PC-9 (cell line): ENCODE measurements at regions not wholly inside any gene's neighbourhood (a gene's known extent, or its start where the extent isn't known, plus 50 kb on each side); places are given as distances from the start of the nearest gene placed in this dataset.

ENCODE experiments used
- BruUV-seq: library from RNA; stranded (reverse); fragments of 400-500 nt; replicated peaks from 2 replicates; lab custom pipeline; 2021; lab: Mats Ljungman, UMichigan
- CTCF ChIA-PET: fragments of 300-600 bp; sonication (Branson Sonifier 250); formaldehyde crosslinking; loops from one replicate; lab custom pipeline; 2022; ENCODE audit warnings: antibody characterized with exemption; lab: Charles Lee
- POLR2A ChIA-PET: fragments of 300-600 bp; sonication (Branson Sonifier 250); formaldehyde crosslinking; loops from one replicate; lab custom pipeline; 2022; ENCODE audit warnings: antibody characterized with exemption; ENCODE audit not compliant: unreplicated experiment; lab: Charles Lee
- DNase-seq, 2 experiments: peaks; one replicate each; pipeline versions ENCODE4 v3.0.0 to v3.0.0-alpha.2; 2015 to 2022; ENCODE audit warnings: mixed read lengths in 1 of 2
- H2AFZ ChIP-seq: fragments of 200-600 bp; sonication (generic); 2 replicates; pipeline ENCODE4 v1.8.1; 2017; ENCODE audit warnings: antibody characterized with exemption
- H3F3A ChIP-seq: fragments of 200-600 bp; sonication (generic); 2 replicates; pipeline ENCODE4 v1.8.1; 2017; ENCODE audit warnings: antibody characterized with exemption, mild to moderate bottlenecking, low read depth; ENCODE audit not compliant: insufficient read depth
- H3K27ac ChIP-seq: fragments of 200-600 bp; sonication (generic); 2 replicates; pipeline ENCODE4 v1.6.1; 2016; ENCODE audit warnings: mixed run types
- H3K27me3 ChIP-seq: fragments of 200-600 bp; sonication (generic); 2 replicates; pipeline ENCODE4 v1.6.1; 2016; ENCODE audit warnings: low read depth, mixed run types; ENCODE audit not compliant: insufficient read depth
- H3K36me3 ChIP-seq: fragments of 200-600 bp; sonication (generic); 2 replicates; pipeline ENCODE4 v1.6.1; 2016; ENCODE audit warnings: low read depth, mixed run types
- H3K4me1 ChIP-seq: fragments of 200-600 bp; sonication (generic); replicated peaks from 2 replicates; pipeline ENCODE4 v1.6.1; 2016; ENCODE audit warnings: mixed run types; ENCODE audit not compliant: insufficient read depth
- H3K4me2 ChIP-seq: fragments of 200-600 bp; sonication (generic); 2 replicates; pipeline ENCODE4 v1.6.1; 2017; ENCODE audit warnings: mixed run types
- H3K4me3 ChIP-seq: fragments of 200-600 bp; sonication (generic); 2 replicates; pipeline ENCODE4 v1.6.1; 2016; ENCODE audit warnings: mixed run types
- H3K79me2 ChIP-seq: fragments of 200-600 bp; sonication (generic); 2 replicates; pipeline ENCODE4 v1.6.1; 2017; ENCODE audit warnings: low read depth, mixed run types
- H3K9me2 ChIP-seq: fragments of 200-600 bp; sonication (generic); 2 replicates; pipeline ENCODE4 v1.8.1; 2017; ENCODE audit warnings: mild to moderate bottlenecking; ENCODE audit not compliant: insufficient read depth
- H3K9me3 ChIP-seq: fragments of 200-600 bp; sonication (generic); 2 replicates; pipeline ENCODE4 v1.8.1; 2016; ENCODE audit warnings: low read depth; ENCODE audit not compliant: insufficient read depth
- H4K20me1 ChIP-seq: fragments of 200-600 bp; sonication (generic); 2 replicates; pipeline ENCODE4 v1.8.1; 2017; ENCODE audit not compliant: insufficient read depth
- EZH2 ChIP-seq: fragments of 200-600 bp; sonication (generic); IDR thresholded peaks from 2 replicates; pipeline ENCODE4 v1.8.0; 2017; ENCODE audit warnings: antibody characterized with exemption, low read depth
- intact Hi-C: fragments of 100-400 bp; cut with micrococcal nuclease; formaldehyde crosslinking; loops from one replicate; pipeline ENCODE4 v1.10.0; 2022; ENCODE audit not compliant: unreplicated experiment
- TF ChIP-seq, protein P1 (sequence below): fragments of 200-600 bp; sonication (generic); conservative IDR thresholded peaks from 2 replicates; pipeline ENCODE4 v1.6.1; 2017; ENCODE audit warnings: mixed run types, antibody characterized with exemption, mild to moderate bottlenecking, moderate library complexity

DNA sequence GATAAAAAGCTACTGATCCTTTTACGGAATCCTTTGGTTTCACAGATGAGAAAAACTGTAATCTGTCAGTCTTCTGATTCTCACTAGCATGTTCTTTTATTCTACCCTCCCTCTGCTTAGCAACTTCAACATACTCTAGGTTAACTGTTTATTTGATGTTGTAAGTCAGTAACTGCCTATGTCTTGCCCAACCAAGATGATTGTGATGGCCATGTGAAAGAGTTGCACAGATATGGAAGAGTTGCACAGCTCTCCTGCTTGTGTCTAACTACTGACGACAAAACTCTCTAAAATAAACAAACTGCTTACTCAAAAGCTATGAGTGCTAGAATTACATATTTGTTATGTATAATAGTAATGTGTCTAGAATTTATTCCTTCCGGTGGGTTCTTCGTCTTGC lies 227.3 kb upstream of the DAB2 start:
- H3K27me3 ChIP-seq = no peaks in the 10 kb centered on the region
- no peaks in the 10 kb centered on the region for H4K20me1 ChIP-seq
- H3K27ac ChIP-seq = no peak overlapping the region
- H3K4me3 ChIP-seq = no peak overlapping the region
- H3K36me3 ChIP-seq = no peaks in the 10 kb centered on the region
- no TSS peak for BruUV-seq
- ChIA-PET CTCF (no interaction called here), POLR2A (no interaction called here)
- no peak overlapping the region for H3K4me2 ChIP-seq
- no peak for TF ChIP-seq EZH2
- TF ChIP-seq, protein P1, sequence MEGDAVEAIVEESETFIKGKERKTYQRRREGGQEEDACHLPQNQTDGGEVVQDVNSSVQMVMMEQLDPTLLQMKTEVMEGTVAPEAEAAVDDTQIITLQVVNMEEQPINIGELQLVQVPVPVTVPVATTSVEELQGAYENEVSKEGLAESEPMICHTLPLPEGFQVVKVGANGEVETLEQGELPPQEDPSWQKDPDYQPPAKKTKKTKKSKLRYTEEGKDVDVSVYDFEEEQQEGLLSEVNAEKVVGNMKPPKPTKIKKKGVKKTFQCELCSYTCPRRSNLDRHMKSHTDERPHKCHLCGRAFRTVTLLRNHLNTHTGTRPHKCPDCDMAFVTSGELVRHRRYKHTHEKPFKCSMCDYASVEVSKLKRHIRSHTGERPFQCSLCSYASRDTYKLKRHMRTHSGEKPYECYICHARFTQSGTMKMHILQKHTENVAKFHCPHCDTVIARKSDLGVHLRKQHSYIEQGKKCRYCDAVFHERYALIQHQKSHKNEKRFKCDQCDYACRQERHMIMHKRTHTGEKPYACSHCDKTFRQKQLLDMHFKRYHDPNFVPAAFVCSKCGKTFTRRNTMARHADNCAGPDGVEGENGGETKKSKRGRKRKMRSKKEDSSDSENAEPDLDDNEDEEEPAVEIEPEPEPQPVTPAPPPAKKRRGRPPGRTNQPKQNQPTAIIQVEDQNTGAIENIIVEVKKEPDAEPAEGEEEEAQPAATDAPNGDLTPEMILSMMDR = no peak
- H2AFZ ChIP-seq = no peak overlapping the region
- DNase-seq = no peak
- H3K4me1 ChIP-seq = 0 out of 2 replicates have a peak, but pooled peaks cover 4% of the 10 kb centered on the region
- no peaks in the 10 kb centered on the region; the same call in 1 of the 2 replicates for H3K9me3 ChIP-seq
- no peaks in the 10 kb centered on the region for H3K9me2 ChIP-seq
- H3K79me2 ChIP-seq = no peaks in the 10 kb centered on the region
- intact Hi-C loops = no loop called here
- no peaks in the 10 kb centered on the region for H3F3A ChIP-seq

DNA sequence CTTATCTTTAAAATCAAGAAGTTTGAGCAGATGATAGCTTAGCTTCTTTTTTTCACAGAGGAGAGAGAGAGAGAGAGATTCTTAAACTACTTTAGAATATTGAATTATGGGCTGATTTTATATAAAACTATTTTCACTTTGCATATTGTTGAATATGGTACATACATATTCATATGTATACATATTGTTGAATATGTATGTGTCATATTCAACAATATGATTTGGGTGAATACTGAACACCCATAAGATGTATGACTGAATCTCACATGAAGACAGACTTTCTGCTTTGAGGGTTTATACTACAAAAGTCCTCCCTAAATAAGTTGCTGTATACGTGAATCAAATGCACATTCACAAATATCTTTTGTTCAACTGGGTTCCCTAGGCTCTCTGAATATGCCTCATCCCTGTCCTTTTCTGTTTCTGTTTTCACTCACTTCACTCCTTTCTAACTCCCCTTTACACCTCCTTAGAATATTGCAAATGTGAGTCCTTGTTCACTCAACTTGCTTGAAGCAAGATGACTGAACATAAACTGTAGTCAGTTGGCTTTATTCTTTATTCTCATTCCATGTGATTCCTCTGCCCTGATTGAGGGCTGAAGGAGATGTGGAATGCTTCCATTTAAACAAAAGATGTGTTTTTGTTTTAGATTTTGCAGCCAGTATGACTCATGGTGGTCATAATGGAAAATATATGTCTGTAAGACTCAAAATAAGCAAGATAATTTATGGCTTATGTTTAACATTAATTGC lies 225.4 kb upstream of the DAB2 start:
- DNase-seq = no peak
- no TSS peak for BruUV-seq
- intact Hi-C loops = no loop called here
- Histone ChIP-seq H3K9me3 (no peaks in the 10 kb centered on the region; the same call in 1 of the 2 replicates), H3K9me2 (no peaks in the 10 kb centered on the region), H2AFZ (no peak overlapping the region), H3K79me2 (no peaks in the 10 kb centered on the region), H3K36me3 (no peaks in the 10 kb centered on the region), H3K4me1 (0 out of 2 replicates have a peak, but pooled peaks cover 4% of the 10 kb centered on the region), H3K27ac (no peak overlapping the region), H3K27me3 (no peaks in the 10 kb centered on the region), H3K4me3 (no peak overlapping the region), H4K20me1 (no peaks in the 10 kb centered on the region), H3F3A (no peaks in the 10 kb centered on the region), H3K4me2 (no peak overlapping the region)
- TF ChIP-seq, protein P1 = no peak
- TF ChIP-seq EZH2 = no peak
- CTCF ChIA-PET = no interaction called here
- POLR2A ChIA-PET = interaction anchor here (0.6 kb wide), 1 partner anchor 1039 kb away, joined by 8 read pairs; no protein-coding TSS in a partner anchor

DNA sequence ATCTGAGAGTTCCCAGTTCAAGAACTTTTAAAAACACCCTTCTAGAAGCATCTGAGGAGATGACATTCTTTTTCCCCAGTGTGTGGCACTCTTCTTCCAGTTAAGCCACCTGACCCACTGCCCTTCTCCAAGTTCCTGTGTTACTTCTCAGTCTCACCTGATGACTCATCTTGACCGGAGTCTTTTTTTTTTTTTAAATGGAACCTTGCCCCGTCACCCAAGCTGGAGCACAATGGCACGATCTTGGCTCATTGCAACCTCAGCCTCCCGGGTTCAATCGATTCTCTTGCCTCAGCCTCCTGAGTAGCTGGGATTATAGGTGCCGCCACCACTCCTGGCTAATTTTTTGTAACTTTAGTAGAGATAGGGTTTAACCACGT lies 224.1 kb upstream of the DAB2 start:
- no TSS peak for BruUV-seq
- H3K4me2 ChIP-seq = no peak overlapping the region
- H3K36me3 ChIP-seq = no peaks in the 10 kb centered on the region
- H3K27me3 ChIP-seq = no peaks in the 10 kb centered on the region
- no peaks in the 10 kb centered on the region for H4K20me1 ChIP-seq
- no peaks in the 10 kb centered on the region for H3K79me2 ChIP-seq
- TF ChIP-seq EZH2 = no peak
- TF ChIP-seq, protein P1 = no peak
- CTCF ChIA-PET = interaction anchor here (0.6 to 0.7 kb wide), 5 partner anchors 550 to 1852 kb away, joined by 4 to 9 read pairs (median 6); no protein-coding TSS in a partner anchor
- H3K27ac ChIP-seq = no peak overlapping the region
- H3K4me3 ChIP-seq = no peak overlapping the region
- POLR2A ChIA-PET = interaction anchor here (0.9 kb wide), 1 partner anchor 1511 kb away, joined by 9 read pairs; no protein-coding TSS in a partner anchor
- intact Hi-C loops = loop anchor here (2.0 to 5.0 kb wide), 4 partner anchors 48 to 1088 kb away; no protein-coding TSS in a partner anchor
- no peaks in the 10 kb centered on the region for H3F3A ChIP-seq
- no peaks in the 10 kb centered on the region; the same call in 1 of the 2 replicates for H3K9me3 ChIP-seq
- DNase-seq = peak; percentile 61 to 66
- no peaks in the 10 kb centered on the region for H3K9me2 ChIP-seq
- H2AFZ ChIP-seq = no peak overlapping the region
- 0 out of 2 replicates have a peak, but pooled peaks cover 4% of the 10 kb centered on the region for H3K4me1 ChIP-seq
